ENCODE measurements at regions not wholly inside any gene's neighbourhood (a gene's known extent, or its start where the extent isn't known, plus 50 kb on each side); places are given as distances from the start of the nearest gene placed in this dataset.

DNA sequence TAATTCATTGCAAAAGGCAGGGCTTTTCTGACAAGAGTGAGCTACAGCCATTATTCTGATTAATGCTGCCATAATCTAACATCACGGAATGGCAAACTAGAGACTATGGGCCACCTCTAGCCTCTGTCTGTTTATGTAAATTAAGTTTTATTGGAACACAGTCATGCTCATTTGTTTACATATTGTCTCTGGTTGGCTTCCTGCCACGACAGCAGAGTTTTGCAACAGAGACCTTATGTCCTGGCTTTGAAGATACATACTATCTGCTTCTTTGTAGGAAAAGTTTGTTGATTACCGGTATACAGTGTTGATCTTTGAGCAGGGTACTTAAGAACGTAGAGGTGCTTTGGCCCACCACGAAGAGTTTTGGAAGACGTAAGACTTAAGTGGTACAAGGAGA is 715.9 kb upstream of the RBFOX1 start:
- TF ChIP-seq, protein P1, sequence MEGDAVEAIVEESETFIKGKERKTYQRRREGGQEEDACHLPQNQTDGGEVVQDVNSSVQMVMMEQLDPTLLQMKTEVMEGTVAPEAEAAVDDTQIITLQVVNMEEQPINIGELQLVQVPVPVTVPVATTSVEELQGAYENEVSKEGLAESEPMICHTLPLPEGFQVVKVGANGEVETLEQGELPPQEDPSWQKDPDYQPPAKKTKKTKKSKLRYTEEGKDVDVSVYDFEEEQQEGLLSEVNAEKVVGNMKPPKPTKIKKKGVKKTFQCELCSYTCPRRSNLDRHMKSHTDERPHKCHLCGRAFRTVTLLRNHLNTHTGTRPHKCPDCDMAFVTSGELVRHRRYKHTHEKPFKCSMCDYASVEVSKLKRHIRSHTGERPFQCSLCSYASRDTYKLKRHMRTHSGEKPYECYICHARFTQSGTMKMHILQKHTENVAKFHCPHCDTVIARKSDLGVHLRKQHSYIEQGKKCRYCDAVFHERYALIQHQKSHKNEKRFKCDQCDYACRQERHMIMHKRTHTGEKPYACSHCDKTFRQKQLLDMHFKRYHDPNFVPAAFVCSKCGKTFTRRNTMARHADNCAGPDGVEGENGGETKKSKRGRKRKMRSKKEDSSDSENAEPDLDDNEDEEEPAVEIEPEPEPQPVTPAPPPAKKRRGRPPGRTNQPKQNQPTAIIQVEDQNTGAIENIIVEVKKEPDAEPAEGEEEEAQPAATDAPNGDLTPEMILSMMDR (IDR thresholded peaks at IDR 0.05; ENCODE audit: low read depth, low read length), result no peak
- no peak for TF ChIP-seq EZH2phosphoT487 (IDR thresholded peaks at IDR 0.05; ENCODE audit: low read depth)
